PFSK-1 (cell line): ENCODE measurements at regions not wholly inside any gene's neighbourhood (a gene's known extent, or its start where the extent isn't known, plus 50 kb on each side); places are given as distances from the start of the nearest gene placed in this dataset.

Source experiments
- FOXP2 ChIP-seq: optimal IDR thresholded peaks from 2 replicates; pipeline ENCODE3; 2011; ENCODE audit warnings: borderline replicate concordance, control low read depth, inconsistent platforms; ENCODE audit not compliant: insufficient read depth; ENCODE audit errors: extremely low read length, extremely low read depth
- POLR2AphosphoS5 ChIP-seq: IDR thresholded peaks from 2 replicates; pipeline ENCODE4 v1.6.1; 2012; ENCODE audit warnings: low read depth, mild to moderate bottlenecking, control low read depth, low read length, moderate library complexity
- REST ChIP-seq, 2 experiments: IDR thresholded peaks; 2 replicates each; pipeline versions ENCODE4 v1.6.1 to v1.8.0; 2011 to 2012; ENCODE audit warnings: low read depth in 2 of 2, low read length in 2 of 2, control low read depth in 1 of 2, inconsistent platforms in 1 of 2, mild to moderate bottlenecking in 1 of 2, moderate library complexity in 1 of 2; ENCODE audit not compliant: insufficient read depth in 1 of 2
- SIN3A ChIP-seq: IDR thresholded peaks from 2 replicates; pipeline ENCODE4 v1.6.1; 2012; ENCODE audit warnings: mild to moderate bottlenecking, low read length, moderate library complexity, borderline replicate concordance; ENCODE audit not compliant: insufficient read depth
- TAF1 ChIP-seq: IDR thresholded peaks from 2 replicates; pipeline ENCODE4 v1.6.1; 2012; ENCODE audit warnings: low read length, control low read depth, borderline replicate concordance; ENCODE audit not compliant: insufficient read depth

- TF ChIP-seq POLR2AphosphoS5 (no peak), FOXP2 (no peak), TAF1 (no peak)
Measured at GRCh38 chr1:221981461-221981860, 239.6 kb upstream of the DUSP10 start.

- no peak for TF ChIP-seq SIN3A
- no peak for TF ChIP-seq POLR2AphosphoS5
- TF ChIP-seq TAF1, result no peak
- TF ChIP-seq REST (IDR thresholded peaks at IDR 0.05; ENCODE audit: insufficient read depth in 1 of 2, low read depth in 2 of 2, low read length in 2 of 2), result no peak
- no peak for TF ChIP-seq FOXP2
Measured at GRCh38 chr1:221979444-221980032, 237.6 kb upstream of the DUSP10 start.

- TF ChIP-seq TAF1 (no peak), POLR2AphosphoS5 (no peak), FOXP2 (no peak), SIN3A (no peak), REST (IDR thresholded peaks at IDR 0.05; ENCODE audit: insufficient read depth in 1 of 2, low read depth in 2 of 2, low read length in 2 of 2) (no peak)
Measured at GRCh38 chr1:221972276-221973235, 230.7 kb upstream of the DUSP10 start.

- TF ChIP-seq SIN3A, result no peak
- no peak for TF ChIP-seq REST (IDR thresholded peaks at IDR 0.05; ENCODE audit: insufficient read depth in 1 of 2, low read depth in 2 of 2, low read length in 2 of 2)
Measured at GRCh38 chr1:221965252-221965651, 223.4 kb upstream of the DUSP10 start.

- TF ChIP-seq SIN3A, result no peak
- TF ChIP-seq REST (IDR thresholded peaks at IDR 0.05; ENCODE audit: insufficient read depth in 1 of 2, low read depth in 2 of 2, low read length in 2 of 2), result no peak
- no peak for TF ChIP-seq TAF1
- no peak for TF ChIP-seq FOXP2
- no peak for TF ChIP-seq POLR2AphosphoS5
Measured at GRCh38 chr1:221963742-221964141, 221.9 kb upstream of the DUSP10 start.
